GM23338 (cell line): ENCODE measurements at regions not wholly inside any gene's neighbourhood (a gene's known extent, or its start where the extent isn't known, plus 50 kb on each side); places are given as distances from the start of the nearest gene placed in this dataset.

ENCODE experiments used
- CREB1 ChIP-seq: fragments of 250-450 bp; sonication (Bioruptor Pico); IDR thresholded peaks from 2 replicates; pipeline ENCODE4 v1.5.0; 2020; ENCODE audit warnings: low read depth, mild to moderate bottlenecking, moderate library complexity
- EZH2 ChIP-seq: fragments of 200-600 bp; sonication (generic); IDR thresholded peaks from one replicate; pipeline ENCODE4 v1.8.0; 2017; ENCODE audit warnings: antibody characterized with exemption, mild to moderate bottlenecking, low read depth; ENCODE audit not compliant: unreplicated experiment
- EZH2phosphoT487 ChIP-seq: fragments of 200-600 bp; sonication (generic); IDR thresholded peaks from one replicate; pipeline ENCODE4 v1.8.1; 2018; ENCODE audit warnings: antibody characterized with exemption; ENCODE audit not compliant: unreplicated experiment
- JUNB ChIP-seq: IDR thresholded peaks from one replicate; pipeline ENCODE4 v1.6.1; 2016; ENCODE audit warnings: antibody characterized with exemption; ENCODE audit not compliant: unreplicated experiment
- NANOG ChIP-seq: IDR thresholded peaks from 2 replicates; pipeline ENCODE4 v1.6.1; 2016; ENCODE audit warnings: antibody characterized with exemption, borderline replicate concordance
- POLR2AphosphoS5 ChIP-seq: IDR thresholded peaks from 2 replicates; pipeline ENCODE4 v1.6.1; 2016; ENCODE audit warnings: antibody characterized with exemption, low read depth
- REST ChIP-seq: IDR thresholded peaks from one replicate; pipeline ENCODE4 v1.6.1; 2018; ENCODE audit warnings: antibody characterized with exemption; ENCODE audit not compliant: unreplicated experiment
- STAT1 ChIP-seq: IDR thresholded peaks from one replicate; pipeline ENCODE4 v1.6.1; 2016; ENCODE audit warnings: antibody characterized with exemption; ENCODE audit not compliant: unreplicated experiment
- ZNF114 ChIP-seq: fragments of 250-450 bp; sonication (Bioruptor Pico); IDR thresholded peaks from 2 replicates; pipeline ENCODE4 v1.5.0; 2020; ENCODE audit warnings: mild to moderate bottlenecking, moderate library complexity
- ZNF331 ChIP-seq: fragments of 250-450 bp; sonication (Bioruptor Pico); IDR thresholded peaks from 2 replicates; pipeline ENCODE4 v1.5.0; 2020; ENCODE audit warnings: low read depth, mild to moderate bottlenecking, moderate library complexity
- TF ChIP-seq, protein P1 (sequence below), 2 experiments: fragments of 200-600 bp in 1 of 2; sonication (generic) in 1 of 2; conservative IDR thresholded peaks; 2 replicates each; pipeline versions ENCODE4 v1.5.1 to v1.6.1; 2016 to 2017; ENCODE audit warnings: antibody characterized with exemption in 2 of 2, low read depth in 2 of 2, mild to moderate bottlenecking in 2 of 2, moderate library complexity in 1 of 2
- TF ChIP-seq, protein P2 (sequence below): IDR thresholded peaks from 2 replicates; pipeline ENCODE4 v1.6.1; 2016; ENCODE audit warnings: antibody characterized with exemption

DNA sequence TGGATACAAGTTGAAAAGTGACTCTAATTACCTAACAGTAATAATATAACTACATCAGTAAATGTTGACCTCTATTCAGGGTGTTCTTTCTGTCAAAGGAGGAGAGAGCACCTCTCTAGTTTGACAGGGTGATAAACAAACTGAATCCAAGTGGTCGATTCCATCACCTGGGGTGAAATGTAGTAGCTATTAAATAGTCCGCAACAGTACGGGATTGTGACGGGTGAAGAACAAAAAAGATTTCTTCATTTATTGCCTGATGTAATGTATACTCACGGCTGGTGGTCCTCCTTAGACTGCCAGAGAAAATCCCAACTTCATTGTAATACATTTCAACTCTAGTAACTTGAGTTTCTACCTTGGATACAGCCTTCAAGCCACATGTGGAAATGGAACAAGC is 292.5 kb upstream of the CELF2 start:
- TF ChIP-seq, protein P1, sequence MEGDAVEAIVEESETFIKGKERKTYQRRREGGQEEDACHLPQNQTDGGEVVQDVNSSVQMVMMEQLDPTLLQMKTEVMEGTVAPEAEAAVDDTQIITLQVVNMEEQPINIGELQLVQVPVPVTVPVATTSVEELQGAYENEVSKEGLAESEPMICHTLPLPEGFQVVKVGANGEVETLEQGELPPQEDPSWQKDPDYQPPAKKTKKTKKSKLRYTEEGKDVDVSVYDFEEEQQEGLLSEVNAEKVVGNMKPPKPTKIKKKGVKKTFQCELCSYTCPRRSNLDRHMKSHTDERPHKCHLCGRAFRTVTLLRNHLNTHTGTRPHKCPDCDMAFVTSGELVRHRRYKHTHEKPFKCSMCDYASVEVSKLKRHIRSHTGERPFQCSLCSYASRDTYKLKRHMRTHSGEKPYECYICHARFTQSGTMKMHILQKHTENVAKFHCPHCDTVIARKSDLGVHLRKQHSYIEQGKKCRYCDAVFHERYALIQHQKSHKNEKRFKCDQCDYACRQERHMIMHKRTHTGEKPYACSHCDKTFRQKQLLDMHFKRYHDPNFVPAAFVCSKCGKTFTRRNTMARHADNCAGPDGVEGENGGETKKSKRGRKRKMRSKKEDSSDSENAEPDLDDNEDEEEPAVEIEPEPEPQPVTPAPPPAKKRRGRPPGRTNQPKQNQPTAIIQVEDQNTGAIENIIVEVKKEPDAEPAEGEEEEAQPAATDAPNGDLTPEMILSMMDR (conservative IDR thresholded peaks at IDR 0.05; ENCODE audit: low read depth in 2 of 2) = no peak
- no peak for TF ChIP-seq REST
- no peak for TF ChIP-seq EZH2
- no peak for TF ChIP-seq POLR2AphosphoS5
- TF ChIP-seq CREB1 (CRISPR knock-in tag) = no peak
- no peak for TF ChIP-seq EZH2phosphoT487
- TF ChIP-seq NANOG = no peak
- TF ChIP-seq JUNB = no peak
- TF ChIP-seq ZNF331 (CRISPR knock-in tag) = no peak
- TF ChIP-seq, protein P2, sequence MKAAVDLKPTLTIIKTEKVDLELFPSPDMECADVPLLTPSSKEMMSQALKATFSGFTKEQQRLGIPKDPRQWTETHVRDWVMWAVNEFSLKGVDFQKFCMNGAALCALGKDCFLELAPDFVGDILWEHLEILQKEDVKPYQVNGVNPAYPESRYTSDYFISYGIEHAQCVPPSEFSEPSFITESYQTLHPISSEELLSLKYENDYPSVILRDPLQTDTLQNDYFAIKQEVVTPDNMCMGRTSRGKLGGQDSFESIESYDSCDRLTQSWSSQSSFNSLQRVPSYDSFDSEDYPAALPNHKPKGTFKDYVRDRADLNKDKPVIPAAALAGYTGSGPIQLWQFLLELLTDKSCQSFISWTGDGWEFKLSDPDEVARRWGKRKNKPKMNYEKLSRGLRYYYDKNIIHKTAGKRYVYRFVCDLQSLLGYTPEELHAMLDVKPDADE = no peak
- TF ChIP-seq ZNF114 (CRISPR knock-in tag) = no peak
- TF ChIP-seq STAT1 = no peak
